IMR-90 (cell line): ENCODE measurements at regions not wholly inside any gene's neighbourhood (a gene's known extent, or its start where the extent isn't known, plus 50 kb on each side); places are given as distances from the start of the nearest gene placed in this dataset.

Experiments used
- ATAC-seq: fragments of 200-7000 bp; cut with Tn5 transposase; 2 replicates; pipeline ENCODE4 v1.9.1; 2020; ENCODE audit warnings: low read depth, mild to moderate bottlenecking, moderate library complexity
- BruUV-seq: library from RNA; stranded (reverse); fragments of 400-500 nt; replicated peaks from 2 replicates; lab custom pipeline; 2021; lab: Mats Ljungman, UMichigan
- CTCF ChIA-PET: fragments of 300-600 bp; formaldehyde crosslinking; extraction: SDS; loops from one replicate; lab custom pipeline; 2021; ENCODE audit warnings: antibody characterized with exemption; lab: Yijun Ruan, JAX
- POLR2A ChIA-PET: fragments of 300-600 bp; sonication (Branson Sonifier 250); formaldehyde crosslinking; loops from one replicate; lab custom pipeline; 2022; ENCODE audit warnings: antibody characterized with exemption; ENCODE audit not compliant: unreplicated experiment; lab: Charles Lee
- DNase-seq: peaks from one replicate; pipeline ENCODE4 v3.0.0; 2013
- H2AFZ ChIP-seq: replicated peaks from 2 replicates; pipeline ENCODE3; 2013; ENCODE audit warnings: low read length, mild to moderate bottlenecking; ENCODE audit not compliant: poor library complexity
- H2AK5ac ChIP-seq: 2 replicates; pipeline ENCODE4 v1.6.1; 2013; ENCODE audit warnings: low read depth, low read length, inconsistent platforms
- H2AK9ac ChIP-seq: replicated peaks from 2 replicates; pipeline ENCODE3; 2013; ENCODE audit warnings: mild to moderate bottlenecking, low read depth, low read length, moderate library complexity; ENCODE audit not compliant: poor library complexity
- H2BK120ac ChIP-seq: 2 replicates; pipeline ENCODE4 v1.6.1; 2013; ENCODE audit warnings: low read depth, low read length, inconsistent platforms
- H2BK15ac ChIP-seq: 3 replicates; pipeline ENCODE4 v1.6.1; 2013; ENCODE audit warnings: low read depth, low read length, inconsistent platforms
- H2BK20ac ChIP-seq: 2 replicates; pipeline ENCODE4 v1.6.1; 2013; ENCODE audit warnings: low read depth, mild to moderate bottlenecking, inconsistent platforms, low read length, moderate library complexity
- H2BK5ac ChIP-seq: 2 replicates; pipeline ENCODE4 v1.6.1; 2013; ENCODE audit warnings: mild to moderate bottlenecking, low read depth, low read length, inconsistent platforms; ENCODE audit not compliant: poor library complexity, severe bottlenecking
- H3K14ac ChIP-seq: replicated peaks from 2 replicates; pipeline ENCODE4 v1.6.1; 2013; ENCODE audit warnings: low read depth, low read length, inconsistent platforms
- H3K18ac ChIP-seq: 2 replicates; pipeline ENCODE4 v1.6.1; 2013; ENCODE audit warnings: low read depth, low read length, control low read depth
- H3K23ac ChIP-seq: 2 replicates; pipeline ENCODE4 v1.6.1; 2013; ENCODE audit warnings: low read depth, low read length, inconsistent platforms
- H3K27ac ChIP-seq: 2 replicates; pipeline ENCODE4 v1.5.1; 2013; ENCODE audit warnings: mild to moderate bottlenecking, control low read depth, low read length; ENCODE audit not compliant: insufficient read depth
- H3K27me3 ChIP-seq: 2 replicates; pipeline ENCODE4 v1.6.1; 2013; ENCODE audit warnings: low read length; ENCODE audit not compliant: control insufficient read depth, insufficient read depth
- H3K36me3 ChIP-seq: 2 replicates; pipeline ENCODE4 v1.6.1; 2013; ENCODE audit warnings: low read length, mixed read lengths; ENCODE audit not compliant: control insufficient read depth, insufficient read depth
- H3K4ac ChIP-seq: 2 replicates; pipeline ENCODE4 v1.6.1; 2013; ENCODE audit warnings: low read depth, low read length, inconsistent platforms
- H3K4me1 ChIP-seq: 2 replicates; pipeline ENCODE4 v1.6.1; 2013; ENCODE audit warnings: low read length, mixed read lengths; ENCODE audit not compliant: control insufficient read depth, insufficient read depth
- H3K4me2 ChIP-seq: 2 replicates; pipeline ENCODE4 v1.6.1; 2013; ENCODE audit warnings: low read depth, mild to moderate bottlenecking, control low read depth, low read length, moderate library complexity
- H3K4me3 ChIP-seq: 2 replicates; pipeline ENCODE4 v1.5.1; 2013; ENCODE audit warnings: low read depth, mild to moderate bottlenecking, control low read depth, low read length, moderate library complexity; ENCODE audit not compliant: insufficient read depth
- H3K56ac ChIP-seq: 2 replicates; pipeline ENCODE4 v1.6.1; 2013; ENCODE audit warnings: low read length, inconsistent platforms; ENCODE audit not compliant: insufficient read depth; ENCODE audit errors: extremely low read depth
- H3K79me1 ChIP-seq, 2 experiments: 2 replicates each; pipeline ENCODE4 v1.6.1; 2013; ENCODE audit warnings: low read length in 2 of 2, inconsistent platforms in 1 of 2, low read depth in 1 of 2
- H3K9ac ChIP-seq: 2 replicates; pipeline ENCODE4 v1.6.1; 2013; ENCODE audit warnings: low read depth, low read length, control low read depth
- H3K9me1 ChIP-seq: 2 replicates; pipeline ENCODE4 v1.6.1; 2013; ENCODE audit warnings: low read length, inconsistent platforms; ENCODE audit not compliant: insufficient read depth
- H3K9me3 ChIP-seq: 2 replicates; pipeline ENCODE4 v1.6.1; 2013; ENCODE audit warnings: low read length; ENCODE audit not compliant: control insufficient read depth, insufficient read depth
- H4K20me1 ChIP-seq: 2 replicates; pipeline ENCODE4 v1.6.1; 2013; ENCODE audit warnings: low read length, inconsistent platforms; ENCODE audit not compliant: insufficient read depth
- H4K5ac ChIP-seq: 2 replicates; pipeline ENCODE4 v1.6.1; 2013; ENCODE audit warnings: mild to moderate bottlenecking, low read depth, low read length, control low read depth
- H4K8ac ChIP-seq, 2 experiments: 2 replicates each; pipeline ENCODE4 v1.6.1; 2013; ENCODE audit warnings: low read depth in 2 of 2, low read length in 2 of 2, control low read depth in 1 of 2, inconsistent platforms in 1 of 2
- H4K91ac ChIP-seq: 2 replicates; pipeline ENCODE4 v1.6.1; 2013; ENCODE audit warnings: low read depth, low read length, inconsistent platforms; ENCODE audit not compliant: insufficient read depth
- CHD1 ChIP-seq: IDR thresholded peaks from 2 replicates; pipeline ENCODE4 v1.6.1; 2012; ENCODE audit warnings: low read depth, low read length, improper control_type of control experiment
- CTCF ChIP-seq: conservative IDR thresholded peaks from 2 replicates; pipeline ENCODE4 v1.5.1; 2012; ENCODE audit warnings: mild to moderate bottlenecking, low read depth, low read length, improper control_type of control experiment
- ELK1 ChIP-seq: fragments of 150-350 bp; IDR thresholded peaks from 2 replicates; pipeline ENCODE4 v1.6.1; 2016; ENCODE audit warnings: low read depth, mild to moderate bottlenecking, low read length, moderate library complexity, borderline replicate concordance
- FOS ChIP-seq: fragments of 150-350 bp; IDR thresholded peaks from 2 replicates; pipeline ENCODE4 v1.6.1; 2016; ENCODE audit warnings: low read depth, low read length
- NFE2L2 ChIP-seq: fragments of 150-350 bp; IDR thresholded peaks from 2 replicates; pipeline ENCODE4 v1.6.1; 2016; ENCODE audit warnings: low read depth, mild to moderate bottlenecking, low read length
- RCOR1 ChIP-seq: IDR thresholded peaks from 2 replicates; pipeline ENCODE4 v1.6.1; 2012; ENCODE audit warnings: mild to moderate bottlenecking, low read length, improper control_type of control experiment; ENCODE audit not compliant: insufficient replicate concordance
- SMC3 ChIP-seq: fragments of 150-350 bp; IDR thresholded peaks from 2 replicates; pipeline ENCODE4 v1.6.1; 2016; ENCODE audit warnings: low read depth, mild to moderate bottlenecking, antibody characterized with exemption, low read length, moderate library complexity
- USF2 ChIP-seq: fragments of 150-350 bp; IDR thresholded peaks from 2 replicates; pipeline ENCODE4 v1.6.1; 2017; ENCODE audit warnings: mild to moderate bottlenecking, antibody characterized with exemption, low read length, low read depth
- WGBS, 2 experiments: methylation state at CpG; one replicate each; pipeline versions ENCODE4 v1.1.5 to v1.1.7; 2013; ENCODE audit warnings: missing lambda C conversion rate in 2 of 2; ENCODE audit not compliant: insufficient read length in 1 of 2; ENCODE audit errors: extremely low coverage in 2 of 2; 5-methylcytosine and 5-hydroxymethylcytosine counted together
- dilution Hi-C: fragments of 300-500 bp; cut with HindIII; formaldehyde crosslinking; loops from one replicate; pipeline ENCODE4 v1.14.3; 2018; ENCODE audit warnings: low sequenced_read_pairs; ENCODE audit not compliant: unreplicated experiment
- in situ Hi-C: fragments of 300-500 bp; cut with MboI; formaldehyde crosslinking; loops from 3 replicates; pipeline ENCODE4 v1.14.3; 2019; ENCODE audit warnings: low sequenced_read_pairs, inconsistent platforms, mixed read lengths
- intact Hi-C: fragments of 100-400 bp; cut with micrococcal nuclease; formaldehyde crosslinking; loops from 2 replicates; pipeline ENCODE4 v1.10.0; 2022

GRCh38 chr5:125699860-125700259 is 723.3 kb upstream of the GRAMD2B start:
- ChIA-PET CTCF (no interaction called here), POLR2A (no interaction called here)
- Histone ChIP-seq H2BK120ac (no peak overlapping the region), H3K27me3 (no peaks in the 10 kb centered on the region), H3K9me1 (no peaks in the 10 kb centered on the region), H3K4ac (no peak overlapping the region), H4K5ac (no peak overlapping the region), H2BK20ac (0 out of 2 replicates have a peak overlapping the region, but pooled peaks have one; percentile 1), H3K4me1 (peaks cover 3% of the 10 kb centered on the region; the same call in 1 of the 2 replicates), H3K4me3 (no peak overlapping the region), H4K8ac (peak overlapping the region in 1 of 2 experiments; percentile 20; a peak in 1 of 4 replicates), H3K4me2 (no peak overlapping the region), H4K91ac (no peak overlapping the region), H3K27ac (no peak overlapping the region), H3K56ac (no peak overlapping the region), H3K23ac (no peak overlapping the region), H3K18ac (no peak overlapping the region), H3K14ac (peak overlapping the region; percentile 16; the same call in 1 of the 2 replicates), H3K36me3 (no peaks in the 10 kb centered on the region), H3K9me3 (no peaks in the 10 kb centered on the region), H2AFZ (no peak overlapping the region), H2AK5ac (no peak overlapping the region), H2AK9ac (no peak overlapping the region), H3K79me1 (no peaks in the 10 kb centered on the region), H3K9ac (no peak overlapping the region), H2BK5ac (no peak overlapping the region), H2BK15ac (no peak overlapping the region), H4K20me1 (no peaks in the 10 kb centered on the region)
- dilution Hi-C loops (no loop called here), in situ Hi-C loops (no loop called here), intact Hi-C loops (no loop called here)
- DNase-seq, result no peak
- TF ChIP-seq USF2, result no peak
- TF ChIP-seq CTCF, result no peak
- no peak for TF ChIP-seq ELK1
- TF ChIP-seq SMC3, result no peak
- TF ChIP-seq NFE2L2, result no peak
- TF ChIP-seq CHD1, result no peak
- TF ChIP-seq RCOR1, result no peak
- TF ChIP-seq FOS, result no peak
- no peak for ATAC-seq
- no TSS peak for BruUV-seq
- no CpG with 5 or more reads among the region's 2 CpGs for WGBS, 2 experiments
